ENCODE measurements at regions not wholly inside any gene's neighbourhood (a gene's known extent, or its start where the extent isn't known, plus 50 kb on each side); places are given as distances from the start of the nearest gene placed in this dataset.

GRCh38 chr3:103829723-103830326 is 1395.0 kb downstream of the ZPLD1 start:
- no peak for DNase-seq (ENCODE audit: low read depth in 1 of 2, low spot score in 2 of 2)

More at GRCh38 chr3:103829723-103830326, 1395.0 kb downstream of the ZPLD1 start:
- Histone ChIP-seq H4K8ac (ENCODE audit: extremely low read depth, insufficient read depth, low read length) (no peak overlapping the region), H3K79me1 (ENCODE audit: low read depth, low read length) (no peaks in the 10 kb centered on the region), H4K91ac (replicated peaks; ENCODE audit: insufficient read length, low read length) (no peak overlapping the region), H2BK15ac (ENCODE audit: low read length) (no peak overlapping the region), H2AK5ac (ENCODE audit: low read depth, low read length) (no peak overlapping the region), H3K36me3 (ENCODE audit: control insufficient read depth in 2 of 4, insufficient read depth in 4 of 4, low read length in 3 of 4) (no peaks in the 10 kb centered on the region), H3K56ac (replicated peaks; ENCODE audit: insufficient read length, low read depth, low read length) (no peak overlapping the region), H3K4me3 (ENCODE audit: extremely low read depth in 1 of 4, insufficient read depth in 2 of 4, low read depth in 3 of 4, low read length in 4 of 4) (no peak overlapping the region), H3K14ac (ENCODE audit: insufficient read length) (no peak overlapping the region), H3K23me2 (ENCODE audit: low read depth, low read length) (no peaks in the 10 kb centered on the region), H3K27me3 (replicated peaks in 1 of 4; ENCODE audit: control insufficient read depth in 3 of 4, extremely low read depth in 1 of 4, insufficient read depth in 3 of 4, low read length in 3 of 4) (no peaks in the 10 kb centered on the region), H3K9me3 (ENCODE audit: insufficient read depth in 2 of 2, low read depth in 1 of 2, low read length in 1 of 2) (no peaks in the 10 kb centered on the region), H4K20me1 (replicated peaks in 1 of 2; ENCODE audit: control insufficient read depth in 1 of 2, insufficient read depth in 2 of 2, low read length in 2 of 2) (no peaks in the 10 kb centered on the region), H2BK12ac (ENCODE audit: low read depth, low read length) (no peak overlapping the region), H3K4ac (replicated peaks; ENCODE audit: insufficient read length, low read depth, low read length) (no peak overlapping the region), H3K9ac (replicated peaks in 1 of 4; ENCODE audit: extremely low read depth in 1 of 4, low read depth in 3 of 4, low read length in 3 of 4) (no peak overlapping the region), H3K4me2 (ENCODE audit: insufficient read depth in 1 of 2, low read depth in 2 of 2, low read length in 2 of 2) (no peak overlapping the region), H3K27ac (ENCODE audit: low read depth, low read length) (no peak overlapping the region), H2BK20ac (ENCODE audit: low read length) (no peak overlapping the region), H3K79me2 (ENCODE audit: control insufficient read depth in 1 of 2, insufficient read depth in 2 of 2, low read length in 2 of 2) (no peaks in the 10 kb centered on the region), H2AFZ (ENCODE audit: low read length) (no peak overlapping the region), H3K18ac (ENCODE audit: extremely low read depth, low read length) (no peak overlapping the region), H3K23ac (ENCODE audit: insufficient read length) (no peak overlapping the region), H4K5ac (ENCODE audit: insufficient read length, low read depth, low read length) (no peak overlapping the region), H2BK120ac (replicated peaks; ENCODE audit: low read depth, low read length) (no peak overlapping the region), H2BK5ac (ENCODE audit: low read depth, low read length) (no peak overlapping the region), H3K4me1 (replicated peaks in 1 of 4; ENCODE audit: control insufficient read depth in 3 of 4, insufficient read depth in 4 of 4, low read length in 3 of 4) (no peaks in the 10 kb centered on the region)
- ChIA-PET POLR2A (ENCODE audit: partially characterized antibody) (no interaction called here), CTCF (ENCODE audit: partially characterized antibody) (no interaction called here)
- TF ChIP-seq RAD21 (IDR thresholded peaks at IDR 0.05 in 1 of 2, conservative IDR thresholded peaks at IDR 0.05 in 1 of 2; ENCODE audit: low read depth in 2 of 2, low read length in 2 of 2) = no peak
- TF ChIP-seq HDAC2 (IDR thresholded peaks at IDR 0.05; ENCODE audit: borderline replicate concordance in 1 of 2, low read depth in 2 of 2, low read length in 2 of 2) = no peak
- no peak for TF ChIP-seq TEAD4 (IDR thresholded peaks at IDR 0.05; ENCODE audit: low read depth, low read length)
- no peak for TF ChIP-seq MAFK (IDR thresholded peaks at IDR 0.05; ENCODE audit: low read depth, low read length)
- TF ChIP-seq CTCF (IDR thresholded peaks at IDR 0.05; ENCODE audit: control extremely low read depth in 1 of 3, insufficient read depth in 1 of 3, low read depth in 1 of 3, low read length in 3 of 3) = no peak
- TF ChIP-seq, protein P1, sequence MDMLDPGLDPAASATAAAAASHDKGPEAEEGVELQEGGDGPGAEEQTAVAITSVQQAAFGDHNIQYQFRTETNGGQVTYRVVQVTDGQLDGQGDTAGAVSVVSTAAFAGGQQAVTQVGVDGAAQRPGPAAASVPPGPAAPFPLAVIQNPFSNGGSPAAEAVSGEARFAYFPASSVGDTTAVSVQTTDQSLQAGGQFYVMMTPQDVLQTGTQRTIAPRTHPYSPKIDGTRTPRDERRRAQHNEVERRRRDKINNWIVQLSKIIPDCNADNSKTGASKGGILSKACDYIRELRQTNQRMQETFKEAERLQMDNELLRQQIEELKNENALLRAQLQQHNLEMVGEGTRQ (IDR thresholded peaks at IDR 0.05; ENCODE audit: low read length) = no peak
- TF ChIP-seq SRF (IDR thresholded peaks at IDR 0.05; ENCODE audit: low read depth, low read length) = no peak
- TF ChIP-seq CHD1 (IDR thresholded peaks at IDR 0.05; ENCODE audit: low read depth, low read length) = no peak
- TF ChIP-seq RXRA (IDR thresholded peaks at IDR 0.05; ENCODE audit: insufficient read depth, low read depth, low read length) = no peak
- no peak for FAIRE-seq
